ENCODE measurements at regions not wholly inside any gene's neighbourhood (a gene's known extent, or its start where the extent isn't known, plus 50 kb on each side); places are given as distances from the start of the nearest gene placed in this dataset.

- peaks cover 1% of the 10 kb centered on the region for H3K4me1 Mint-ChIP-seq
- H3K4me3 Mint-ChIP-seq: no peak overlapping the region
- Histone ChIP-seq H3K27ac (ENCODE audit: low read depth, low read length) (no peak overlapping the region), H3K36me3 (ENCODE audit: control insufficient read depth, insufficient read depth, low read length) (no peaks in the 10 kb centered on the region), H3K9ac (ENCODE audit: extremely low read depth, low read length, poor library complexity, severe bottlenecking) (no peak overlapping the region), H3K9me3 (ENCODE audit: control insufficient read depth, low read length) (no peaks in the 10 kb centered on the region), H3K4me1 (ENCODE audit: control insufficient read depth, insufficient read depth, low read length) (no peaks in the 10 kb centered on the region), H3K27me3 (ENCODE audit: control insufficient read depth, insufficient read depth, low read length, poor library complexity, severe bottlenecking) (no peaks in the 10 kb centered on the region), H3K4me3 (ENCODE audit: low read length) (no peak overlapping the region)
- 95 to 100% methylated on average over 1 to 3 of the region's 3 CpGs for WGBS, 2 experiments (ENCODE audit: insufficient coverage in 1 of 2, insufficient read length in 1 of 2)
- no peak for DNase-seq
- TF ChIP-seq CTCF (conservative IDR thresholded peaks at IDR 0.05): no peak
- no peaks in the 10 kb centered on the region for H3K9me3 Mint-ChIP-seq
- H3K27ac Mint-ChIP-seq: no peak overlapping the region
- H3K36me3 Mint-ChIP-seq (ENCODE audit: low read depth): no peaks in the 10 kb centered on the region
- H3K27me3 Mint-ChIP-seq (ENCODE audit: insufficient read depth): no peaks in the 10 kb centered on the region
These were observed 791.4 kb upstream of the FANCL start for GRCh38 chr2:59032499-59032898.

- TF ChIP-seq CTCF (conservative IDR thresholded peaks at IDR 0.05): no peak
- 90% methylated on average over 4 to 6 of the region's 6 CpGs for WGBS, 2 experiments (ENCODE audit: insufficient coverage in 1 of 2, insufficient read length in 1 of 2)
- no peak overlapping the region for H3K27ac ChIP-seq (ENCODE audit: low read depth, low read length)
- no peaks in the 10 kb centered on the region for H3K4me1 Mint-ChIP-seq
- H3K27ac Mint-ChIP-seq: no peak overlapping the region
- H3K4me3 Mint-ChIP-seq: no peak overlapping the region
- H3K4me1 ChIP-seq (ENCODE audit: control insufficient read depth, insufficient read depth, low read length): no peaks in the 10 kb centered on the region
- no peaks in the 10 kb centered on the region for H3K9me3 Mint-ChIP-seq
- H3K9me3 ChIP-seq (ENCODE audit: control insufficient read depth, low read length): no peaks in the 10 kb centered on the region
- no peak overlapping the region for H3K4me3 ChIP-seq (ENCODE audit: low read length)
- H3K27me3 ChIP-seq (ENCODE audit: control insufficient read depth, insufficient read depth, low read length, poor library complexity, severe bottlenecking): no peaks in the 10 kb centered on the region
- H3K9ac ChIP-seq (ENCODE audit: extremely low read depth, low read length, poor library complexity, severe bottlenecking): no peak overlapping the region
- H3K36me3 Mint-ChIP-seq (ENCODE audit: low read depth): no peaks in the 10 kb centered on the region
- H3K36me3 ChIP-seq (ENCODE audit: control insufficient read depth, insufficient read depth, low read length): no peaks in the 10 kb centered on the region
- no peak for DNase-seq
- no peaks in the 10 kb centered on the region for H3K27me3 Mint-ChIP-seq (ENCODE audit: insufficient read depth)
These were observed 787.9 kb upstream of the FANCL start for GRCh38 chr2:59029058-59029457.

- 80 to 90% methylated on average over 1 to 4 of the region's 4 CpGs for WGBS, 2 experiments (ENCODE audit: insufficient coverage in 1 of 2, insufficient read length in 1 of 2)
- Mint-ChIP-seq H3K27ac (no peak overlapping the region), H3K4me3 (no peak overlapping the region), H3K27me3 (ENCODE audit: insufficient read depth) (no peaks in the 10 kb centered on the region), H3K36me3 (ENCODE audit: low read depth) (no peaks in the 10 kb centered on the region), H3K9me3 (no peaks in the 10 kb centered on the region), H3K4me1 (no peaks in the 10 kb centered on the region)
- Histone ChIP-seq H3K9me3 (ENCODE audit: control insufficient read depth, low read length) (no peaks in the 10 kb centered on the region), H3K27me3 (ENCODE audit: control insufficient read depth, insufficient read depth, low read length, poor library complexity, severe bottlenecking) (no peaks in the 10 kb centered on the region), H3K4me3 (ENCODE audit: low read length) (no peak overlapping the region), H3K9ac (ENCODE audit: extremely low read depth, low read length, poor library complexity, severe bottlenecking) (no peak overlapping the region), H3K4me1 (ENCODE audit: control insufficient read depth, insufficient read depth, low read length) (no peaks in the 10 kb centered on the region), H3K36me3 (ENCODE audit: control insufficient read depth, insufficient read depth, low read length) (no peaks in the 10 kb centered on the region), H3K27ac (ENCODE audit: low read depth, low read length) (no peak overlapping the region)
- DNase-seq: no peak
- TF ChIP-seq CTCF (conservative IDR thresholded peaks at IDR 0.05): no peak
These were observed 786.2 kb upstream of the FANCL start for GRCh38 chr2:59027320-59027719.

Data from endodermal cell (in vitro differentiated cells).